ENCODE measurements at regions not wholly inside any gene's neighbourhood (a gene's known extent, or its start where the extent isn't known, plus 50 kb on each side); places are given as distances from the start of the nearest gene placed in this dataset.
"Not testable (repeated sequence)": the region's sequence is repeated elsewhere in the genome, so short reads cannot be mapped to it uniquely, and the experiment has no call there.

- TF ChIP-seq POLR2A (IDR thresholded peaks at IDR 0.05) (no peak), CTCF (IDR thresholded peaks at IDR 0.05) (no peak)
- 57 to 63% methylated on average over 16 of the region's 16 CpGs for WGBS, 2 donors
- no peak overlapping the region for H3K4me3 ChIP-seq (ENCODE audit: low read depth, poor library complexity, severe bottlenecking)
- intact Hi-C loops (cut with DNase I; ENCODE audit: low total_unique reads): no loop called here
- no peak for DNase-seq (ENCODE audit: low spot score in 2 of 2)
These were observed 290.6 kb upstream of the GRID2 start for GRCh38 chr4:92012899-92013867.

DNA sequence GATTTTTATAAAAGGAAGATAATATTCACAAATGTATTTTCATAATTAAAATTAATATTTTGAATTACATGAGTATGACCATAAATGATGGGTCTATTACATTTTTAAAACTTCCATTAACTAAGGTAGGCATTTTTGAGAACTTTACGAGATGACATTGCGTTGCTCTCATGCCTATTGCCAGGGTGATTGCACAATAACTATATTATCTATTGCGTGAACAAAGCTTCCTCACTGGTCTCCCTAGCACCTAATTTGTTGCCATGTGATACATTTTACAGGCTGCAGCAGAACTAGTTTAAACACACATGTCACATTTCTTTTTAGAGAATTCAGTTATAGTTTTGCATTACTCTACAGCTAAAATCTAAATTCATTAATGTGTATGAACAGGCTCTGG lies 289.7 kb upstream of the GRID2 start:
- WGBS, 2 donors: 53 to 65% methylated on average over 3 of the region's 3 CpGs
- intact Hi-C loops (cut with DNase I; ENCODE audit: low total_unique reads): no loop called here
- TF ChIP-seq CTCF (IDR thresholded peaks at IDR 0.05) (no peak), POLR2A (IDR thresholded peaks at IDR 0.05) (no peak)
- no peak overlapping the region for H3K4me3 ChIP-seq (ENCODE audit: low read depth, poor library complexity, severe bottlenecking)
- DNase-seq (ENCODE audit: low spot score in 2 of 2): no peak

DNA sequence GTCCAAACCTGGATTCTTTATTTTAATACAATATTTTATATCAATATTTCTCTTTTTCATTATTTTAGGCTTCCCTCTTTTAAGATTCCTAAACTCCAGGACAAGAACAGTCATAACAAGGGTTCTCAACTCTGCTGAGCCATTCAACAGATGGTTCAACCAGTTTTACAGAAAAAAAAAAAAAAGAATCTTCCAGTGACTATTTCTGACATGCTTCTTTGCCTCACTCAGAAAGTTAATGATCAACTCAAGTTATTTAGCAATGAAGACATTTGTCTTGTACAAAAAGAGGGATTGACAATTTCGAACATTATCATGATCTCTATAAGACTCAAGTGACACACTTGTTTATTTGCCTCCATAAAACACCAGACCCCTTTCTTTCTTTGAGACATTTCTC lies 282.6 kb upstream of the GRID2 start:
- H3K4me3 ChIP-seq (ENCODE audit: low read depth, poor library complexity, severe bottlenecking): no peak overlapping the region
- TF ChIP-seq CTCF (IDR thresholded peaks at IDR 0.05) (no peak), POLR2A (IDR thresholded peaks at IDR 0.05) (no peak)
- intact Hi-C loops (cut with DNase I; ENCODE audit: low total_unique reads): loop anchor here (1.0 kb wide), 1 partner anchor 24 kb away; no protein-coding TSS in a partner anchor
- WGBS, 2 donors: 74 to 83% methylated on average over 1 of the region's 1 CpG
- DNase-seq (ENCODE audit: low spot score in 2 of 2): no peak

- no peak overlapping the region for H3K4me3 ChIP-seq (ENCODE audit: low read depth, poor library complexity, severe bottlenecking)
- TF ChIP-seq CTCF (IDR thresholded peaks at IDR 0.05) (no peak), POLR2A (IDR thresholded peaks at IDR 0.05) (no peak)
- intact Hi-C loops (cut with DNase I; ENCODE audit: low total_unique reads): loop anchor here (1.0 kb wide), 1 partner anchor 24 kb away; no protein-coding TSS in a partner anchor
- WGBS, 2 donors: 73 to 83% methylated on average over 2 of the region's 2 CpGs
- DNase-seq (ENCODE audit: low spot score in 2 of 2): no peak
These were observed 282.0 kb upstream of the GRID2 start for GRCh38 chr4:92021788-92022187.

GRCh38 chr4:92028830-92029229 lies 274.9 kb upstream of the GRID2 start:
- intact Hi-C loops (cut with DNase I; ENCODE audit: low total_unique reads); H3K4me3 ChIP-seq (ENCODE audit: low read depth, poor library complexity, severe bottlenecking); DNase-seq (ENCODE audit: low spot score in 2 of 2): not testable (repeated sequence)
- WGBS, 2 donors: 93% methylated on average over 6 of the region's 6 CpGs

- DNase-seq (ENCODE audit: low spot score in 2 of 2): no peak
- H3K4me3 ChIP-seq (ENCODE audit: low read depth, poor library complexity, severe bottlenecking): no peak overlapping the region
- 59 to 62% methylated on average over 2 of the region's 2 CpGs for WGBS, 2 donors
These were observed 271.9 kb upstream of the GRID2 start for GRCh38 chr4:92031825-92032224.

More at GRCh38 chr4:92031825-92032224, 271.9 kb upstream of the GRID2 start:
- no peak for TF ChIP-seq POLR2A (IDR thresholded peaks at IDR 0.05)
- no peak for TF ChIP-seq CTCF (IDR thresholded peaks at IDR 0.05)
- intact Hi-C loops (cut with DNase I; ENCODE audit: low total_unique reads): no loop called here
